GM13976 (cell line): ENCODE measurements at regions not wholly inside any gene's neighbourhood (a gene's known extent, or its start where the extent isn't known, plus 50 kb on each side); places are given as distances from the start of the nearest gene placed in this dataset.
A peak's percentile ranks its signal among the peaks of the same experiment; 100 is the strongest.
"Not testable (repeated sequence)": the region's sequence is repeated elsewhere in the genome, so short reads cannot be mapped to it uniquely, and the experiment has no call there.

Source experiments
- DNase-seq: peaks from one replicate; pipeline ENCODE4 v3.0.0; 2012; ENCODE audit warnings: low spot score
- CTCF ChIP-seq: IDR thresholded peaks from 2 replicates; pipeline ENCODE4 v1.5.1; 2012; ENCODE audit warnings: borderline replicate concordance, mild to moderate bottlenecking; ENCODE audit not compliant: insufficient read depth; ENCODE audit errors: extremely low read depth, missing control alignments, control extremely low read depth
- in situ Hi-C: fragments of 300-500 bp; cut with MboI; formaldehyde crosslinking; loops from one replicate; pipeline ENCODE4 v1.12.0; 2022; ENCODE audit warnings: low sequenced_read_pairs, mixed read lengths, inconsistent platforms; ENCODE audit not compliant: unreplicated experiment

GRCh38 chr13:18252848-18253247, 928.8 kb downstream of the TUBA3C start:
- DNase-seq, in situ Hi-C loops: not testable (repeated sequence)

GRCh38 chr13:18248533-18249240, 932.9 kb downstream of the TUBA3C start:
- in situ Hi-C loops, DNase-seq: not testable (repeated sequence)

GRCh38 chr13:18240086-18240485, 941.5 kb downstream of the TUBA3C start:
- in situ Hi-C loops = not testable (repeated sequence)

GRCh38 chr13:18238586-18238985, 943.0 kb downstream of the TUBA3C start:
- DNase-seq, in situ Hi-C loops: not testable (repeated sequence)

More at GRCh38 chr13:18240086-18240485, 941.5 kb downstream of the TUBA3C start:
- not testable (repeated sequence) for DNase-seq

- no peak for TF ChIP-seq CTCF
- peak; percentile 6 for DNase-seq
- in situ Hi-C loops = no loop called here
Measured at GRCh38 chr13:18236528-18236815, 945.2 kb downstream of the TUBA3C start.

- no peak for TF ChIP-seq CTCF
- in situ Hi-C loops = no loop called here
- no peak for DNase-seq
Measured at GRCh38 chr13:18235756-18236527, 945.7 kb downstream of the TUBA3C start.

- peak; percentile 6 for DNase-seq
- in situ Hi-C loops = no loop called here
- no peak for TF ChIP-seq CTCF
Measured at GRCh38 chr13:18235172-18235571, 946.5 kb downstream of the TUBA3C start.

GRCh38 chr13:18234451-18234850, 947.2 kb downstream of the TUBA3C start:
- in situ Hi-C loops = not testable (repeated sequence)
- DNase-seq = peak; percentile 5

GRCh38 chr13:18233783-18234299, 947.8 kb downstream of the TUBA3C start:
- in situ Hi-C loops = no loop called here
- no peak for TF ChIP-seq CTCF
- DNase-seq = peak; percentile 2
